ENCODE measurements at regions not wholly inside any gene's neighbourhood (a gene's known extent, or its start where the extent isn't known, plus 50 kb on each side); places are given as distances from the start of the nearest gene placed in this dataset.
"Not testable (repeated sequence)": the region's sequence is repeated elsewhere in the genome, so short reads cannot be mapped to it uniquely, and the experiment has no call there.

DNA sequence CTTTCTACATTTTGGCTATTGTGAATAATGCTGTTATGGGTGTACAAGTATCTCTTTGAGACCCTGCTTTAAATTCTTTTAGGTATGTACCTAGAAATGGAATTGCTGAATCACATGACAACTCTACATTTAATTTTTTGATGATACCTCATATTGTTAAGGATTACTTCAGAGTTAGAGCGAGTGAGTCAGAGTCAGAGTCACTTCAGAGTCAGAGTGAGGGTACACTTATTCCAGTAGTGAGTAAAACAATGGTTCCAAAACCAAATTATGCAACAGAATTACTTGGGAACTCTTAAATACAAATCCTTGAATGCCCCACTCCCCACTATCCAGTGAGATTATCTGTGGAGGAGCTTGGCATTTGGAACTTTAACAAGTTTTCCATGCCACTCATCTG is 50.3 kb upstream of the SNRK start:
- Histone ChIP-seq H3K27ac (no peak overlapping the region), H3K36me3 (no peaks in the 10 kb centered on the region), H3K9me3 (no peaks in the 10 kb centered on the region), H3K27me3 (no peaks in the 10 kb centered on the region), H3K4me1 (no peaks in the 10 kb centered on the region), H3K4me3 (no peak overlapping the region)
- no peak for DNase-seq
- intact Hi-C loops (cut with DNase I), result no loop called here
- no peak for ATAC-seq
- no peak for TF ChIP-seq CTCF (IDR thresholded peaks at IDR 0.05)

- no peak overlapping the region for H3K4me3 ChIP-seq
- intact Hi-C loops (cut with DNase I), result no loop called here
- no peaks in the 10 kb centered on the region for H3K4me1 ChIP-seq
- H3K27me3 ChIP-seq, result no peaks in the 10 kb centered on the region
- ATAC-seq (no peak), DNase-seq (no peak)
- TF ChIP-seq CTCF (IDR thresholded peaks at IDR 0.05), result no peak
- no peaks in the 10 kb centered on the region for H3K36me3 ChIP-seq
- no peak overlapping the region for H3K27ac ChIP-seq
- H3K9me3 ChIP-seq, result peaks cover 0 to 6% of the 10 kb centered on the region in 2 donors
These were observed 53.3 kb upstream of the SNRK start for GRCh38 chr3:43233062-43233461.

GRCh38 chr3:43231276-43232000 is 54.9 kb upstream of the SNRK start:
- no peak for TF ChIP-seq CTCF (IDR thresholded peaks at IDR 0.05)
- ATAC-seq (no peak), DNase-seq (no peak)
- Histone ChIP-seq H3K27me3 (no peaks in the 10 kb centered on the region), H3K36me3 (no peaks in the 10 kb centered on the region), H3K27ac (no peak overlapping the region), H3K4me3 (no peak overlapping the region), H3K9me3 (peaks cover 0 to 19% of the 10 kb centered on the region in 2 donors), H3K4me1 (no peaks in the 10 kb centered on the region)
- intact Hi-C loops (cut with DNase I), result no loop called here

- intact Hi-C loops (cut with DNase I); H3K27me3 ChIP-seq; H3K36me3 ChIP-seq; DNase-seq; H3K4me3 ChIP-seq; ATAC-seq; H3K4me1 ChIP-seq; H3K27ac ChIP-seq: not testable (repeated sequence)
- H3K9me3 ChIP-seq, result peaks cover 0 to 19% of the 10 kb centered on the region in 2 donors
These were observed 56.5 kb upstream of the SNRK start for GRCh38 chr3:43229865-43230264.

DNA sequence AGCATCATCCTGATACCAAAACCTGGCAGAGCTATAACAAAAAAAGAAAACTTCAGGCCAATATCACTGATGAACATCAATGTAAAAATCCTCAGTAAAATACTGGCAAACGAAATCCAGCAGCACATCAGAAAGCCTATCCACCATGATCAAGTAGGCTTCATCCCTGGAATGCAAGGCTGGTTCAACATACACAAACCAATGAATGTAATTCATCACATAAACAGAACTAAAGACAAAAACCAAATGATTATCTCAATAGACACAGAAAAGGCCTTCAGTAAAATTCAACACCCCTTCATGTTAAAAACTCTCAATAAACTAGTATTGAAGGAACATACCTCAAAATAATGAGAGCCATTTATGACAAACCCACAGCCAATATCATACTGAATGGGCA is 58.7 kb upstream of the SNRK start:
- not testable (repeated sequence) for H3K27me3 ChIP-seq

GRCh38 chr3:43224405-43225073 is 61.8 kb upstream of the SNRK start:
- Histone ChIP-seq H3K4me1 (no peaks in the 10 kb centered on the region), H3K4me3 (no peak overlapping the region), H3K36me3 (no peaks in the 10 kb centered on the region), H3K27ac (no peak overlapping the region), H3K9me3 (peaks cover 0 to 21% of the 10 kb centered on the region in 2 donors), H3K27me3 (no peaks in the 10 kb centered on the region)
- ATAC-seq, result no peak
- intact Hi-C loops (cut with DNase I), result no loop called here
- TF ChIP-seq CTCF (IDR thresholded peaks at IDR 0.05), result no peak
- DNase-seq, result no peak

More for the DNA sequence above, 58.7 kb upstream of the SNRK start:
- DNase-seq; H3K36me3 ChIP-seq; intact Hi-C loops (cut with DNase I); H3K4me1 ChIP-seq; H3K27ac ChIP-seq; H3K4me3 ChIP-seq; ATAC-seq: not testable (repeated sequence)
- H3K9me3 ChIP-seq, result peaks cover 0 to 21% of the 10 kb centered on the region in 2 donors
